Neural cell (in vitro differentiated cells): ENCODE measurements at regions not wholly inside any gene's neighbourhood (a gene's known extent, or its start where the extent isn't known, plus 50 kb on each side); places are given as distances from the start of the nearest gene placed in this dataset.

Experiments used
- H2AFZ ChIP-seq: fragments of 200-600, 300-800 bp; sonication (generic), shearing (Covaris generic); 2 replicates; pipeline ENCODE4 v1.6.0; 2014; ENCODE audit warnings: low read depth, mild to moderate bottlenecking, antibody characterized with exemption, low read length, moderate library complexity
- H3F3A ChIP-seq: fragments of 200-600 bp; shearing (Covaris generic); 2 replicates; pipeline ENCODE4 v1.6.1; 2016; ENCODE audit warnings: mild to moderate bottlenecking, moderate library complexity, mixed read lengths, antibody characterized with exemption, low read length; ENCODE audit not compliant: insufficient read depth, poor library complexity, severe bottlenecking
- H3K27ac ChIP-seq: fragments of 200-600, 300-800 bp; sonication (generic), shearing (Covaris generic); 2 replicates; pipeline ENCODE4 v1.5.1; 2014; ENCODE audit warnings: mild to moderate bottlenecking, low read length, moderate library complexity
- H3K27me3 ChIP-seq: fragments of 300-800, 200-600 bp; sonication (generic), shearing (Covaris generic); 2 replicates; pipeline ENCODE4 v1.6.0; 2014; ENCODE audit warnings: mild to moderate bottlenecking, low read depth, low read length, moderate library complexity; ENCODE audit not compliant: insufficient read depth
- H3K36me3 ChIP-seq: fragments of 300-800, 200-600 bp; sonication (generic), shearing (Covaris generic); 2 replicates; pipeline ENCODE4 v1.5.1; 2014; ENCODE audit warnings: mild to moderate bottlenecking, antibody characterized with exemption, low read length, moderate library complexity; ENCODE audit not compliant: insufficient read depth
- H3K4me2 ChIP-seq: fragments of 300-800, 200-600 bp; sonication (generic), shearing (Covaris generic); 2 replicates; pipeline ENCODE4 v1.6.0; 2014; ENCODE audit warnings: mild to moderate bottlenecking, low read length
- H3K4me3 ChIP-seq: fragments of 300-800, 200-600 bp; sonication (generic), shearing (Covaris generic); 2 replicates; pipeline ENCODE4 v1.5.1; 2014; ENCODE audit warnings: mild to moderate bottlenecking, low read length, moderate library complexity
- H3K79me2 ChIP-seq: fragments of 200-600 bp; shearing (Covaris generic); replicated peaks from 2 replicates; pipeline ENCODE4 v1.6.0; 2014; ENCODE audit warnings: mild to moderate bottlenecking, low read length, moderate library complexity; ENCODE audit not compliant: insufficient read depth
- H3K9ac ChIP-seq: fragments of 300-800, 200-600 bp; sonication (generic), shearing (Covaris generic); 2 replicates; pipeline ENCODE4 v1.6.1; 2016; ENCODE audit warnings: mild to moderate bottlenecking, low read length, mixed read lengths
- H3K9me2 ChIP-seq: fragments of 200-600 bp; shearing (Covaris generic); 2 replicates; pipeline ENCODE4 v1.6.1; 2016; ENCODE audit warnings: mild to moderate bottlenecking, low read length, mixed read lengths; ENCODE audit not compliant: insufficient read depth
- H3K9me3 ChIP-seq: fragments of 200-600, 300-800 bp; sonication (generic), shearing (Covaris generic); 2 replicates; pipeline ENCODE4 v1.6.1; 2016; ENCODE audit warnings: mild to moderate bottlenecking, mixed run types, low read length, moderate library complexity, mixed read lengths
- H4K20me1 ChIP-seq: fragments of 200-600 bp; shearing (Covaris generic); 2 replicates; pipeline ENCODE4 v1.6.1; 2016; ENCODE audit warnings: mild to moderate bottlenecking, mixed run types; ENCODE audit not compliant: insufficient read depth
- CTCF ChIP-seq: fragments of 450-650 bp; IDR thresholded peaks from 2 replicates; pipeline ENCODE4 v1.5.1; 2014; ENCODE audit warnings: antibody characterized with exemption, mild to moderate bottlenecking, moderate library complexity; ENCODE audit not compliant: poor library complexity, severe bottlenecking
- EP300 ChIP-seq: fragments of 450-650 bp; conservative IDR thresholded peaks from 2 replicates; pipeline ENCODE4 v1.6.1; 2014; ENCODE audit warnings: antibody characterized with exemption, mild to moderate bottlenecking, moderate library complexity; ENCODE audit not compliant: poor library complexity, severe bottlenecking
- EZH2 ChIP-seq: fragments of 200-600, 300-800 bp; shearing (Covaris generic), sonication (generic); IDR thresholded peaks from 2 replicates; pipeline ENCODE4 v1.6.1; 2014; ENCODE audit warnings: antibody characterized with exemption, low read length, borderline replicate concordance, mild to moderate bottlenecking; ENCODE audit not compliant: insufficient read depth, poor library complexity, severe bottlenecking
- MXI1 ChIP-seq: fragments of 450-650 bp; conservative IDR thresholded peaks from 2 replicates; pipeline ENCODE4 v1.6.1; 2014; ENCODE audit warnings: antibody characterized with exemption, mild to moderate bottlenecking; ENCODE audit not compliant: poor library complexity, severe bottlenecking
- POLR2AphosphoS5 ChIP-seq: IDR thresholded peaks from 2 replicates; pipeline ENCODE4 v1.6.1; 2012
- RAD21 ChIP-seq: fragments of 450-650 bp; conservative IDR thresholded peaks from 2 replicates; pipeline ENCODE4 v1.6.1; 2014; ENCODE audit warnings: antibody characterized with exemption, mild to moderate bottlenecking, moderate library complexity
- REST ChIP-seq: IDR thresholded peaks from 2 replicates; pipeline ENCODE4 v1.6.1; 2012; ENCODE audit warnings: borderline replicate concordance
- SMC3 ChIP-seq: fragments of 450-650 bp; conservative IDR thresholded peaks from 2 replicates; pipeline ENCODE4 v1.6.1; 2014; ENCODE audit warnings: antibody characterized with exemption, mild to moderate bottlenecking, moderate library complexity; ENCODE audit not compliant: poor library complexity
- TAF1 ChIP-seq: IDR thresholded peaks from 2 replicates; pipeline ENCODE4 v1.6.1; 2012; ENCODE audit warnings: low read depth

- Histone ChIP-seq H3K4me2 (no peak overlapping the region), H3K36me3 (no peaks in the 10 kb centered on the region), H3K27me3 (no peaks in the 10 kb centered on the region), H2AFZ (no peak overlapping the region), H3K9me3 (no peaks in the 10 kb centered on the region), H4K20me1 (no peaks in the 10 kb centered on the region), H3K79me2 (no peaks in the 10 kb centered on the region), H3K9me2 (no peaks in the 10 kb centered on the region), H3K9ac (no peak overlapping the region), H3K27ac (no peak overlapping the region), H3F3A (no peaks in the 10 kb centered on the region), H3K4me3 (no peak overlapping the region)
- no peak for TF ChIP-seq TAF1
- no peak for TF ChIP-seq EZH2
- no peak for TF ChIP-seq REST
- no peak for TF ChIP-seq CTCF
- TF ChIP-seq RAD21, result no peak
- no peak for TF ChIP-seq POLR2AphosphoS5
- no peak for TF ChIP-seq EP300
- TF ChIP-seq SMC3, result no peak
- no peak for TF ChIP-seq MXI1
Measured at GRCh38 chr4:35175894-35176293, 1068.4 kb downstream of the ARAP2 start.

GRCh38 chr4:35182451-35182850, 1061.9 kb downstream of the ARAP2 start:
- no peaks in the 10 kb centered on the region for H3F3A ChIP-seq
- H3K9ac ChIP-seq, result no peak overlapping the region
- H3K27me3 ChIP-seq, result no peaks in the 10 kb centered on the region
- no peak overlapping the region for H2AFZ ChIP-seq
- no peak for TF ChIP-seq REST
- TF ChIP-seq SMC3, result no peak
- TF ChIP-seq CTCF, result no peak
- no peak for TF ChIP-seq POLR2AphosphoS5
- TF ChIP-seq TAF1, result no peak
- no peak for TF ChIP-seq EZH2
- no peak for TF ChIP-seq EP300
- TF ChIP-seq RAD21, result no peak
- TF ChIP-seq MXI1, result no peak
- no peaks in the 10 kb centered on the region for H3K36me3 ChIP-seq
- H3K4me3 ChIP-seq, result no peak overlapping the region
- no peak overlapping the region for H3K27ac ChIP-seq
- no peaks in the 10 kb centered on the region for H3K79me2 ChIP-seq
- no peak overlapping the region for H3K4me2 ChIP-seq
- H4K20me1 ChIP-seq, result no peaks in the 10 kb centered on the region
- no peaks in the 10 kb centered on the region for H3K9me2 ChIP-seq
- no peaks in the 10 kb centered on the region for H3K9me3 ChIP-seq
